Jurkat, Clone E6-1 (cell line): ENCODE measurements at regions not wholly inside any gene's neighbourhood (a gene's known extent, or its start where the extent isn't known, plus 50 kb on each side); places are given as distances from the start of the nearest gene placed in this dataset.
A peak's percentile ranks its signal among the peaks of the same experiment; 100 is the strongest.

ENCODE experiments used
- DNase-seq: peaks from one replicate; pipeline ENCODE4 v3.0.0-alpha.2; 2011; ENCODE audit warnings: low read depth, low spot score
- H3K4me3 ChIP-seq: 2 replicates; pipeline ENCODE4 v1.5.1; 2011; ENCODE audit warnings: mild to moderate bottlenecking, low read length, control low read depth, moderate library complexity

DNA sequence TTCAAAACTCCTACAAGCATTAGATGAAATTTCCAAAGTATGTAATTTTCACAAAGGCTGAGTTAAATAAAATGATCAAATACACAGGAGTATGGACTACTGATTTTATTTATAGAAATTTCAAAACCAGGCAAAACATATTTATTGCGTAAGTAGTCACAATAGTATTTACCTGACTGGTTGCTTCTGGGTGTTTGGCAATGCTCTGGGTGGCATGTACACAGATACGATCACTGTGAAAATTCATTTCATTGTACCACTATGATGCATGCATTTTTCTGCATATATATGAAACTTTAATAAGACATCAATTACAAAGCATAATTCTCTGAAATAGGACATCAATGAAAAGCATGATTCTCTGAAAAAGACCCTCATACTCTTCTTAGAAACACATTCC, 384.2 kb downstream of the TLL1 start:
- no peak overlapping the region for H3K4me3 ChIP-seq
- DNase-seq = no peak

DNA sequence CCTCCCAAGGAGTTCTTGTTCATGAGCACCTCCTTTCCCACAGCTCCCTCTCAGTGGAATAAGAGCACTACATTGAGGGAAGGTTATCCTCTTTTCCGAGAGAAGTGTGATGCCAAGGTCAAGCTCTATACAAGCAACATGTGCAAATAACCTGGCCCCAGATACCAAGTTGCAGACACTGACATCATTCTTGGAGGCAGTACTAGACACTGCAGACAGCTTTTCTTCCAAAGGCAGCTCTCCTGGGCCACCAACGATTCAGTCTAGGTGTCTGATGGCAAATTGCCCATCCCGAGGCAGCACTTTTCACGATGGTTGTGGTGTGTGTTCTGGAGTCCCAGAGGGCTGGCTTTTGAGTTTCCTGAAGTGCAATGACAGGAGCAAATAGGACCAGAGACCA, 384.9 kb downstream of the TLL1 start:
- no peak for DNase-seq
- no peak overlapping the region for H3K4me3 ChIP-seq

DNA sequence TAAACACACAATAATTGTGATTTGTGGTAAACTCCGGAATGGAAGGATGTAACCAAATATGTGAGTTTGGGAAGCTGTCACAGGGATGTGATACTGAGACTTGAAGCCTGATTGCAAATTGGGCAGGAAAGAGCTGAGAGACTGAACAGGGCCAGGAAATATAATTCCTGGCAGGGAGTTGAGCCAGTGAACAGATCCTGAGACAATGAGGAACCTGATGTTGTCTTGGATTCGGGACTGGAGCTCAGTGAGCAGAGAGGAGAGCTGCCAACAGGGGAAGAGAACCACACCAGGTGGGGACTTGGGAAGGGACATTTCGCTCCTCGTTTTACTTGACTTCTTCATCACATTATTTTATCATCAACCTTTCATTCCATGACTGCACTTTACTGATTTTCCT, 386.0 kb downstream of the TLL1 start:
- DNase-seq = no peak
- H3K4me3 ChIP-seq = no peak overlapping the region

DNA sequence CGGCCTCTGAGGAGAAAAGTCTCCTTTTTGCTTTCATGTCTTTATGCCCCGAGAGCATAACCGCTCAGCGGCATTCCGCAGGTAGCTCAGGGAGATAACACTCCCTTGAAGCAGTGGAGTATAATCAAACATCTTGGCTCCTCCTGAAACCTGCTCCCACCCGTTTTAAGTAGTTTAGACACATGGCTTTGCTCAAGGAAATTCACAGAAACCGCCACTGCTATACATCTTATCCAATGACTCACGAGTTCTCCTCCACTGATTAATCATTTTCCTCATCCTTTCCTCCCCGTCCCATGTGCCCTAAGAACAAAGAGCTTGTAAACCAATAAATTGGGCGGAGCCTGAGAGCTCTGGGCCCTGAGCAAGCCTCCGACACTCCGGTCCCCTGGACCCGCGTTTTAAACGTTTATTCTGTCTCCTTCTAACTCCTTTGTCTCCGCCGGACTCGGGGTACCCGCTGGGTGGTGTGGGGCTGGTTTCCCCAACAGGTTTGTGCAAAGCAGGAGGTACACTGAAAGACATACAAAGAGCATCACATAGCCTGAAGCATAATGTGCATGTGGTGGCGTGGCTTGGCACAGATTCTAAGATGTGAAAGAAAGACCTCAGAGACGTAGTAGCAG, 401.2 kb downstream of the TLL1 start:
- no peak overlapping the region for H3K4me3 ChIP-seq
- DNase-seq = no peak

DNA sequence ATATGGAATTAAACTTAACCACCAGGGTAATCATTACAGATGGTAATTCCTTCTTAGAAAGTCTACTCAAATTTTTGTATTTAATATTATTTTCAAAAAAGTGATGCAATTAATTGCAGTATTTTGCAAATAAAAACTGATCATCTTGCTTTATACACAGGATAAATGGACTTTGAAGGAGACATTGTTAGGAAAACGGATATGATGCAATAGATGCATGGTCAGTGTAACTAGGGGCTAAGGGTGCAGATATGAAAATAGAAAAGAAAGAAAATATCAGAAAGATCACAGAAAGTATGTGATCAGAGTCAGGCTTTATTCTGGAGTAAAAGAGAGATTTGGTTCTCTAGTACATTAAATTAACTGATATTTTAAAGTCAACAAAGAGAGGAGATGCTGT, 401.7 kb downstream of the TLL1 start:
- no peak overlapping the region for H3K4me3 ChIP-seq
- DNase-seq = no peak

DNA sequence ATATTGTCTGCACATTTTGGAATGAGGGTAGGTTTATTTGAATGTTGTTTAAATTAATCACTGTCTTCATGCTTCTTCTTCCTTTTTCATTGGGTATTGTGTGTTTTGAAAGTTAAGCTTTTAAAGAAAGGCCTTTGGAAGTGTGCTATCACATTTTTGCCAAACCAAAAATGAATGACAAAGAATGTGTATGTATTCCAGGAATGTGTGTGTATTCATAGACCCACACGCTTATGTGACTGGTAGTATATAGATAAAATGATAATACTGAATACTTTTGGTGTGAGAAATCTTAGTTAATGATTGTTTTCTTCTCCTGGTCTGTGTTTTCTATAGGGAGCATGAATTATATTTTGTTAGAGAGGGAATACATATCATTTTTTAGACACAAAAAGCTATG, 404.4 kb downstream of the TLL1 start:
- H3K4me3 ChIP-seq = no peak overlapping the region
- no peak for DNase-seq

DNA sequence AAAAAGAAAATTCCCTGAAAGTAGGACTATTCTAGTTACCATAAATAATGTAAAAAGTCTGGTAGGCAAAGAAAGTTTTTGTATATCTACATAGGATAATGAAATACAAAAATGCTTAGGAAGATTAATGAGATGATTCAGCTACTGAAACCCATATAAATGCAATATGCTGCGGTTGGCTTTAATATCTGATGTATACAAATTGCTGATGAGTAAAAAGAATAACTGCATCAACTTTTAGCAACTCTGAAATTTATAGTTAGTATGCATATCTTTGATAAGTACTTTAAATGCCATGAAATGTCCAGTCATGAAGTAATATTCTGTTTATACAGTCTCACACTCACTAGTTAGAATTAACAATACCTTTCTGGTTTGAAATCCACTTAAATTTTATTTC, 404.8 kb downstream of the TLL1 start:
- DNase-seq = no peak
- H3K4me3 ChIP-seq = no peak overlapping the region

DNA sequence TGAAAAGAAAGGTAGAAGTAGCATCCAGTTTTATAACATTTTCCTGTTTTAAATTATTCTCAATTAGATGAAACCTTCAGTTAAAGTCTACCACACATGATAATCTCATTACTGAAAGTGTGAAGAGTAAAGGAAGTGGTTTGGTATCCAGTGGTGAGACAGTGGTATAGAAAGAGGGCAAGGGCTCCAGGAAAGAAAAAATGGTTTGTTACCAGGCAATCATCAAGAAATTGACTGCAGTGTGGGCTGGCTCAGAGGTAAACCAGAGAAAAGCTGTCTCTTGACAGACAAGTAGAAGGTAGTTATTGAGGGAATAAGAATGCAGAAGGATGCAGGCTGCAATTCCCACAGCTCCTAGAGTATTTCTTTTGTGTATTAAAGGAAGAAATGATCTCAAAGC, 406.2 kb downstream of the TLL1 start:
- DNase-seq = peak; percentile 56

DNA sequence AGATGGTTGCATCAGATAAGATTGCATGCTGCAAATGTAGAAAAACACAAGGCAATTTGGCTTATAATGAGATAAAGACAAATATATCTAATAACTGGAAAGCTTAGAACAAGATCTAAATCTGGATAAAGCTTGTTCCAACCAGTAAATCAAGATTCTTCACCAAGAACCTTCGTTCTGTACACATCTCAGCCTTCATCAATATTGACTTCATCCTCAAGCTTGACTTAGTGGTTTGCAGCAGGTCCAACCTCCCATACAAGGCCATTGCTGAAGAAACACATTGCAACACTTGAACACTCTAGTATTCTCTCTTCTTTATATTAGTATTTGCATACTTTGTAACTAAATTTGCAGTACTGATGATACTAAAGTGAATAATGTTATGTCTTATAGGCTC, 407.6 kb downstream of the TLL1 start:
- H3K4me3 ChIP-seq = no peak overlapping the region
- no peak for DNase-seq

More for the DNA sequence above, 406.2 kb downstream of the TLL1 start:
- H3K4me3 ChIP-seq = no peak overlapping the region

DNA sequence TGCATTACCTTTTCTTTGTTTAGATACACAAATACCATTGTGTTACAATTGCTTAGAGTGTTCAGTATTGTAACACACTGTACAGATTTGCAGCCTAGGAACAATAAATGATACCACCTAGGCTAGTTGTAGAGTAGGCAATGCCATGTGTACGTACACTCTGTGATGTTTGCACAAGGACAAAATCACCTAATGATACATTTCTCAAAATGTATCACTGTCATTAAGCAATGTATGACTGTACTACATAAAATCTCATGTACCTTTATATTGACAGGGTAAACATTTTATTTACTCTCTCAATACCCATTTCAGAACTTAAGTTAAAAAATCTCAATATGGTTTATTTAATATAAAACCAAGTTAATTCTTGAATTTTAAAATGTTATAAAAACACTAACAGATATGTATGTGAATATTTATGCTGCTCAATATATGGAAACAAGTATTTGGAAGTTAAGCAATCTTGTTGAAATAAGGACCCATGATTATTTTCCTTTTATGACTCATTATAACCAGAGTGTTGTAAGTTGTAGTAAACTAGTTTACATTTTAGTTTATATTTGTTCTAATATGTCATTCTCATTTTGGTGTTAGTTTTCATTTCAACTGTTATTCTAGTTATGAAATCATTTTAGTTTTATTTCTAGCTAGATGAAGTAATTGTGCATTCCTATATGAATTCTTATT, 409.2 kb downstream of the TLL1 start:
- no peak for DNase-seq
- H3K4me3 ChIP-seq = no peak overlapping the region

DNA sequence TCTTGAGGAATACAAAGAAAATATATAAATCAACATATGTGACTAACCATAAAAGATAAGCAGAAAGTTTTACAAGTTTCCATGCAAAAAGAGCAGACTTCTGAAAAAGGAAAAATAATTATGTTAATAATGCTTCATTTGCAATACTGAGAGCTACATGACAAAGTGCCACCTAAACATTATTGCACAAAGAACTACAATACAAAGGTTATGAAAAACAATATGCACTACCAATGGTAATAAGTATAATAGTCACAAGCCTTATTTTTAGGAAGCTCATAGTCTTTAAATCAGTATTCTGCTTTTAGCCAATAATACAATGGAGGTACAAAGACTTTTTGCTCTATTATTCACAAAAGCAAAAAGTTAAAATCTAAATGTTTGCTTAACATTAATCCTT, 411.2 kb downstream of the TLL1 start:
- no peak overlapping the region for H3K4me3 ChIP-seq
- no peak for DNase-seq

DNA sequence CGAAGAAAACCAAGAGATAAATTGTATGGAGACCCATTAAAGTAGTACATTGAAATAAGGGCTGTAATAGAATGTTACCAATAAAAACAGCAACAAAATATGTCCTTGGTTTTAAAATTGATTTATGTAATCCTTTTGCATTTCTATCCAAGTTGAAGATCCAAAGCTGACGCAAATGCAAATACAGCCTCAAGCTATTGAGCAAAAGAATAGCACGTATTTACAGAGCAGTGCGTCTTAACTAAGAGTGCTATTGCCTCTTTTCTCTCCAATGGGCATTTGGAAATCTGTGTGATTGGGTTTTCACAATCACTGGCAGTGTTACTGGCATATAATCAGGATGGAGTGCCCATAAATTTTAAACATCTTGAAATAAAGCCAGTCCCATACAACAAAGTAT, 417.4 kb downstream of the TLL1 start:
- H3K4me3 ChIP-seq = no peak overlapping the region
- no peak for DNase-seq

DNA sequence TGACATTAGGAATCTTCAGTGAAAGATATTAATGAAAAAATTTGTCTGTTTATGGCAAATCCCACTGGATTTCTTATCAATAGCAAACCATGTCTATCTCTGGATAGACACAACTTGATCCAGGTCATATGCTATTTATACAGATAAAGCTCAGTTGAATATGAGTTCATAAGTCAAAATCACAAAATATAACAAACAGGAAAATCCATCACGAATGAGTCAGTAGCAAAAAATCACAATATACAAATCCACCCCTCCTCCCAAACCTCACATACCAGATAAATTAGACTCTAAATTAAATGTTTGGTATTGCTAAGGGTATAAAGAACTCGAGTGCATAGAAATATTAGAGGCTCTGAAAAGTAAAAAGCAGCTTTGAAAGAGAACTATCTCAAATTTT, 420.5 kb downstream of the TLL1 start:
- H3K4me3 ChIP-seq = no peak overlapping the region
- DNase-seq = no peak

DNA sequence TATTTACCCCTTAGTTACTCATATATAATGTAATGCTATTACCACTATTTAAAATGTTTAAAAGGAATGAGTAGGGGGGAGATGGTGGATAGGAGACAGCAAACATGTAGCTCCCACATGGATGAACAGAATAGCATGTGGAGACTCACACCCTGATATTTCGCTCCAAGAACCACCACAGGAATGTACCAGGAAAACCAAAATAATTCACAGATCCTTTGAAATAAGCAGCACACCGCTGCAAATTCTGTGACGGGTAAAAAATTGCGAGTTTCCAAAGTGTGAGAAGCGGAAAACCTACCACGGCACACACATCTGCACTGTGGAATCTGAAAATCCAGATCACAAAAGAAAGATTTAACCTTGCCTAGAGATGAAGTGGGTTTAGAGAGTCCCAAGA, 428.2 kb downstream of the TLL1 start:
- DNase-seq = no peak
- no peak overlapping the region for H3K4me3 ChIP-seq

DNA sequence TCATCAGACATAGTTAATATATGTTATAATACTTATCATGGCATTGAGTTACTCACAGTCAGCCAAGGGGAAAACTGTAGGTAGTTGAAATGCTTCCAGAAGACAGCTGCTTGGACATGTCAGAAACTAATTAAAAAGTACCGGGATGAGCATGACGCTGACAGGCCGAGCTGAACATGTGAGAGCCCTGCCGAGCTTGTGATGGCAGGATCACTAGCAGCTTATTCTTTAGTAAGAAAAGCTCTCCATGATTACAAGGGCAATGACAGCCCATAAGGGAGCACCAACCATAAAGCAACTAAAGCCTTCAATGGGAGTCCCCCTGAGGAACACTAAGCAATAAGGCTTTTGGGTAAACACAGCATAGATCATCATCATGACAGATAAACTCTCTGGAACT, 435.6 kb downstream of the TLL1 start:
- no peak for DNase-seq
- no peak overlapping the region for H3K4me3 ChIP-seq

DNA sequence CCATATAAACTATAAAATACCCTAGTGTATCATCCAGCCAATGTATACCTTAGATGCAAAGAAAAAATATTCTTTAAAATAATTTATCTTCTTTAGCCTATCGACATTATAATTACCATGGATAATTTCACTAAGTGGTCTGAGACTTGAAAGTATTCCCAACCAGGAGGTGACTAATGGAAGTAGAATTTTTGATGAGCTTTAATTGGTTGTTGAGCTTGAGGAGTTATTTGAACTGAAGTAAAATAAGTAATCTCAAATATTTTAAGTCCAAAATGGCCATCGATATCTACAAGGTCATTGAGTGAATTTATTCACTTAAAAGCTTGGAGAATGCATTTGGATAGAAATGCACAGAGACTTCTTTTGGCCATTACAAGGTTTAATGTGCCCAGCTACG, 436.2 kb downstream of the TLL1 start:
- no peak for DNase-seq
- H3K4me3 ChIP-seq = no peak overlapping the region

DNA sequence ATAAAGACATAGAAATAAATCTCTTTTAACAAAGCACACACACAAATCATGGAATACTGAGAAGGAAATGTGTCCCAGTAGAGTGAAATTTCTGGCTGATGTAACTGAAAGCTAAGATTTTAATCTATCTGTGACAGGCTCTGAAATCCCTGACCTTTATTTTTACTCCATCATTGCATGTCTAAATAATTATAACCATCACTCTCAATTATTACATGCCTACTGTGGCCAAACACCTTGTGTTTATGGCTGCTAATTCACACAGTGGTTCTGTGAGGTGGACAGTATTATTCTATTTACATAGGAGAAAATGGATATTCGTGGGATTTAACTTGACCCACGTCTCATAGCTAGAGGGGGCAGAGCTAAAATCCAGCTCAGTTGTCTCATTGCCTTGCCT, 438.1 kb downstream of the TLL1 start:
- H3K4me3 ChIP-seq = no peak overlapping the region
- no peak for DNase-seq

DNA sequence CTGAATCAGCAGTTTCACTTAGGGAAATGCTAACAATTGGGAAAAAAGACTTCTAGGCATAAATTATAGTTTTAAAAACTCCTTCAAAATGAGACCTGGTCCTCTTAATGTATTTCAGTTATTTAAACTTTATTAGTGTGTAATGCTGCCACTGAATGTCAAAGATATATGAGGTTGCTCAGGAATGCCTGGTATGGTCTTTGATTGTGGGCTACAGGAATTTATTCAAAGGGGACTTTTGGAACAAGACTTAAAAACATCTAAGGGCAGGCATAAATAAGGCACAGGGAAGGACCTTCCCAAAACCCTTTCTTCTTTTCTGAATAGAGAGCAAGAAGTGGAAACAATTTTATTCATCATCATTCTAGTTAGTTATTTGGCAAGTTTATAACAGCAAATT, 439.1 kb downstream of the TLL1 start:
- no peak for DNase-seq

DNA sequence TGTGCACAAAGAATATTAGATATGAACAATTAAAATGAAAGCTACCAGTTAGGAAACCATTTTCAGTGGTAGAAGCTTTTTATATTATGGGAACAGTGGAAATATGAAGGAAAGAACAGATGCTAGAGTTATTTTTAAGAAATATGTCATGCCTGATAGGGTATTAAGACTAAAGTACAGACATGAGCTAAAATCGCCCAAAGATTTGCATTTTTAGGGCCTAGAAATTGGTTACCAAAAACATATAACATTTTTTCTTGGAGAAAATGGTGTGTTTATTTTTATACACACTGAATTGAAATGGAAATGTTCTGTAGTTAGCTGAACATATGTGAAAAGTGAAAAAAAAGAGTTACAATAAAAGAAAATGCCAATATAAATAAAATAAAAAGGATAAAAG, 441.9 kb downstream of the TLL1 start:
- no peak overlapping the region for H3K4me3 ChIP-seq
- DNase-seq = no peak

More for the DNA sequence above, 439.1 kb downstream of the TLL1 start:
- no peak overlapping the region for H3K4me3 ChIP-seq

DNA sequence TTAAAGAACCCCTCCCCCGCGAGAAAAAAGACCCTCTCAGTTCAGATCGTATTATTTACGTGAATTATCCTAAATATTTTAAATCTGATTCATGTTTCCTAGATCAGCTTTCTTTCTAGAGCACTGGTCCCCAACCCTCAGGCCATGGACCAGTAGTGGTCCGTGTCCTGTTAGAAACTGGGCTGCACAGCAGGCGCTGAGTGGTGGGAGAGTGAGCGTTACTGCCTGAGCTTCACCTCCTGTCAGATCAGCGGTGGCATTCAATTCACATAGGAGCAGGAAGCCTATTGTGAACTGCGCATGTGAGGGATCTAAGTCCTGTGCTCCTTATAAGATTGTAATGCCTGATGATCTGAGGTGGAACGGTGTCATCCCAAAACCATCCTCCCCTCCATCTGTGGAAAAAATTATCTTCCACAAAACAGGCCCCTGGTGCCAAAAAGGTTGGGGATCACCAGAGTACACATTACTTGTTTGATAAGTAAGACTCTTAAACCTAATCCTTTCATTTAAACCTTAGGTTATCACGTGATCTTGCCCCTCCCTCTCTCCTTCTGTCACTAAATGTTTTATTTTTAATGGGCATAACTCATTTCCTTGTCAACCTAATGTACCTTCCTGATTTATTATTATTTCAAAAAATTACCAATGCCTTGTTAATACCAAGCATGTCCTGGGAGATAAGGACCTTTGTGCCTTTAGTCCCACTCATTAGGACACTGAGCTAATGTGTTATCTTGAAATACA, 442.9 kb downstream of the TLL1 start:
- H3K4me3 ChIP-seq = no peak overlapping the region
- no peak for DNase-seq
